K562 (cell line): ENCODE measurements at regions not wholly inside any gene's neighbourhood (a gene's known extent, or its start where the extent isn't known, plus 50 kb on each side); places are given as distances from the start of the nearest gene placed in this dataset.

Experiments
- ADNP ChIP-seq: fragments of 200-800 bp; sonication (Bioruptor generic); IDR thresholded peaks from 2 replicates; pipeline ENCODE4 v1.6.1; 2016; ENCODE audit warnings: missing genetic modification characterization, missing compliant biosample characterization
- FOS ChIP-seq: IDR thresholded peaks from 3 replicates; pipeline ENCODE4 v1.6.1; 2011; ENCODE audit not compliant: insufficient read length; ENCODE audit errors: extremely low read depth
- FOXK1 ChIP-seq: sonication (generic); formaldehyde crosslinking; IDR thresholded peaks from 2 replicates; pipeline ENCODE4 v1.8.0; 2022; ENCODE audit warnings: missing genetic modification reagents, mild to moderate bottlenecking, borderline replicate concordance
- GTF2B ChIP-seq: IDR thresholded peaks from 2 replicates; pipeline ENCODE4 v1.6.1; 2011; ENCODE audit not compliant: insufficient read length; ENCODE audit errors: extremely low read depth
- HMG20A ChIP-seq: fragments of 450-650 bp; formaldehyde crosslinking; conservative IDR thresholded peaks from 2 replicates; pipeline ENCODE4 v1.4.0; 2020; ENCODE audit warnings: mild to moderate bottlenecking, mixed read lengths
- HNRNPK ChIP-seq: fragments of 200-400 bp; formaldehyde crosslinking; IDR thresholded peaks from one replicate; pipeline ENCODE4 v1.6.1; 2018; ENCODE audit warnings: mild to moderate bottlenecking, low read depth, low read length; ENCODE audit not compliant: poor library complexity, severe bottlenecking
- ILK ChIP-seq: fragments of 450-650 bp; IDR thresholded peaks from 2 replicates; pipeline ENCODE4 v1.6.1; 2016; ENCODE audit warnings: missing genetic modification characterization, low read depth, mild to moderate bottlenecking, missing compliant biosample characterization, moderate library complexity, borderline replicate concordance
- IRF2 ChIP-seq: sonication (generic); formaldehyde crosslinking; IDR thresholded peaks from 2 replicates; pipeline ENCODE4 v1.8.1; 2022; ENCODE audit warnings: mild to moderate bottlenecking, missing genetic modification reagents
- JUNB ChIP-seq: fragments of 450-650 bp; formaldehyde crosslinking; conservative IDR thresholded peaks from 2 replicates; pipeline ENCODE4 v1.4.0; 2020; ENCODE audit warnings: mild to moderate bottlenecking
- KLF1 ChIP-seq: fragments of 450-650 bp; IDR thresholded peaks from 2 replicates; pipeline ENCODE4 v1.6.1; 2016; ENCODE audit warnings: missing genetic modification characterization, missing compliant biosample characterization
- NCOA2 ChIP-seq, 2 experiments: fragments of 450-650 bp; IDR thresholded peaks; 2 replicates each; pipeline ENCODE4 v1.6.1; 2018; ENCODE audit warnings: mild to moderate bottlenecking in 2 of 2, moderate library complexity in 1 of 2; ENCODE audit not compliant: partially characterized antibody in 2 of 2
- NFYB ChIP-seq: IDR thresholded peaks from 2 replicates; pipeline ENCODE4 v1.6.1; 2011; ENCODE audit warnings: mild to moderate bottlenecking, moderate library complexity; ENCODE audit not compliant: insufficient read length; ENCODE audit errors: extremely low read depth
- NR2F6 ChIP-seq: fragments of 450-650 bp; formaldehyde crosslinking; IDR thresholded peaks from 2 replicates; pipeline ENCODE4 v1.4.0; 2020; ENCODE audit warnings: mild to moderate bottlenecking
- PHF21A ChIP-seq: fragments of 450-650 bp; IDR thresholded peaks from 2 replicates; pipeline ENCODE4 v1.6.1; 2017; ENCODE audit warnings: low read depth, borderline replicate concordance
- PKNOX1 ChIP-seq: fragments of 450-650 bp; IDR thresholded peaks from 2 replicates; pipeline ENCODE4 v1.6.1; 2016
- RBM25 ChIP-seq: fragments of 200-400 bp; formaldehyde crosslinking; IDR thresholded peaks from 2 replicates; pipeline ENCODE4 v1.6.1; 2018; ENCODE audit warnings: low read length, low read depth, moderate library complexity; ENCODE audit not compliant: severe bottlenecking
- SREBF1 ChIP-seq: fragments of 150-350 bp; IDR thresholded peaks from 2 replicates; pipeline ENCODE4 v1.6.1; 2014; ENCODE audit warnings: antibody characterized with exemption, low read depth, low read length, borderline replicate concordance
- SRSF1 ChIP-seq: fragments of 200-400 bp; formaldehyde crosslinking; IDR thresholded peaks from 2 replicates; pipeline ENCODE4 v1.6.1; 2017; ENCODE audit warnings: mild to moderate bottlenecking, low read depth, low read length, moderate library complexity
- TBL1XR1 ChIP-seq, 2 experiments: IDR thresholded peaks; 2 replicates each; pipeline ENCODE4 v1.6.1; 2012; ENCODE audit warnings: improper control_type of control experiment in 2 of 2, low read length in 2 of 2, mild to moderate bottlenecking in 1 of 2
- U2AF1 ChIP-seq: fragments of 200-400 bp; formaldehyde crosslinking; optimal IDR thresholded peaks from 2 replicates; pipeline ENCODE3; 2017; ENCODE audit warnings: mild to moderate bottlenecking, low read depth, low read length, moderate library complexity
- ZBTB43 ChIP-seq: sonication (generic); formaldehyde crosslinking; IDR thresholded peaks from 2 replicates; pipeline ENCODE4 v1.8.0; 2023; ENCODE audit warnings: mild to moderate bottlenecking, missing genetic modification reagents
- ZBTB5 ChIP-seq: fragments of 450-650 bp; IDR thresholded peaks from 2 replicates; pipeline ENCODE4 v1.6.1; 2017; ENCODE audit warnings: antibody characterized with exemption
- ZC3H4 ChIP-seq: sonication (generic); formaldehyde crosslinking; IDR thresholded peaks from 2 replicates; pipeline ENCODE4 v1.9.0; 2021; ENCODE audit warnings: missing genetic modification reagents, borderline replicate concordance
- ZNF175 ChIP-seq: fragments of 200-800 bp; sonication (Bioruptor generic); IDR thresholded peaks from 2 replicates; pipeline ENCODE4 v1.6.1; 2016; ENCODE audit warnings: low read depth, mild to moderate bottlenecking, missing genetic modification characterization, missing compliant biosample characterization
- ZNF232 ChIP-seq: sonication (generic); formaldehyde crosslinking; IDR thresholded peaks from 2 replicates; pipeline ENCODE4 v1.8.0; 2022; ENCODE audit warnings: mild to moderate bottlenecking, missing genetic modification reagents

GRCh38 chr16:85361441-85362118 lies 249.3 kb upstream of the CIBAR2 start (continued):
- TF ChIP-seq ZBTB43 (CRISPR knock-in tag), result no peak
- TF ChIP-seq NFYB, result no peak
- no peak for TF ChIP-seq SRSF1
- no peak for TF ChIP-seq ZNF232
- no peak for TF ChIP-seq ZC3H4 (CRISPR knock-in tag)
- no peak for TF ChIP-seq PHF21A
- TF ChIP-seq FOXK1, result no peak
- no peak for TF ChIP-seq JUNB
- TF ChIP-seq U2AF1, result no peak
- no peak for TF ChIP-seq ZBTB5
- TF ChIP-seq NCOA2 (IDR thresholded peaks at IDR 0.05; ENCODE audit: partially characterized antibody in 2 of 2), result no peak
- no peak for TF ChIP-seq ILK (tag)
- TF ChIP-seq PKNOX1, result no peak
- no peak for TF ChIP-seq RBM25
- no peak for TF ChIP-seq FOS
- TF ChIP-seq KLF1 (tag), result no peak
- no peak for TF ChIP-seq IRF2 (CRISPR knock-in tag)
- no peak for TF ChIP-seq ADNP (tag)
- TF ChIP-seq NR2F6, result no peak
- TF ChIP-seq GTF2B, result no peak
- no peak for TF ChIP-seq SREBF1
- TF ChIP-seq HNRNPK, result no peak
- TF ChIP-seq TBL1XR1 (IDR thresholded peaks at IDR 0.05; ENCODE audit: low read length in 2 of 2), result no peak
- no peak for TF ChIP-seq HMG20A
- no peak for TF ChIP-seq ZNF175
